ENCODE measurements at regions not wholly inside any gene's neighbourhood (a gene's known extent, or its start where the extent isn't known, plus 50 kb on each side); places are given as distances from the start of the nearest gene placed in this dataset.
"Not testable (repeated sequence)": the region's sequence is repeated elsewhere in the genome, so short reads cannot be mapped to it uniquely, and the experiment has no call there.

DNA sequence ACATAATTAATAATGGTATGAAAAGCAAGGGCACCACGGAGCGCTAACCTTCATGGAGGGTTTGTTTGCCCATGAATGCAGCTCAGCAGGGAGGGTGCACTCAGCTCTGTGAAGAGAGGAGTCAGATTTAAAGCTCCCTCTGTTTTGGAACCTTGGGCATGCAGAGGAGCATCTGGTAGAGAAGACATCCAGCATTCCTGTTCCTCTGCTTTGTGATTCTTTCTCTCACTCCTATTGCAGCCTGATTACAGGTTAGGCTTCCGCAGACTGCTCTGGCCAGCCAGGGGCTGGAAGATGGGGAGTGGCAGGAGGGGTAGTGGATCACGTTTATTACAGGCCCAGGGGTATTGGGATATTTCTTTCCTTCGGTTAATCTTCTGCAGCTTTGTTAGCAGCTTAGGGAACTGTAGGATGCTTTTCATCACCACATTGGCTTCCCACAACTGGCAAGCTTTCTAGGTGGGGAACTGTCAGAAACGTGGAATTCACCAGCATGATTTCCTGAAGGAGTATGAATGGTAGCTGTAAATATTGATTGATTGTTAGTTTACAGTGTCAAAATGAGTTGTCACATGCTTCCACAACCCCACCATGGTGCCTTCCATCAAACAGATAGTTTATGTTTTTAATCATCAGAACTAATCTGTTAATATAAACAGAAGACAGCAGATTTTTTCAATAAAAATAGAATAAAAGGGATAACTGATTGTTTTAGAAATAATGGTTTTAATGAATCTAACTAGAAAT lies 201.1 kb downstream of the VAPA start:
- FAIRE-seq (no peak), DNase-seq (ENCODE audit: low spot score) (no peak)

DNA sequence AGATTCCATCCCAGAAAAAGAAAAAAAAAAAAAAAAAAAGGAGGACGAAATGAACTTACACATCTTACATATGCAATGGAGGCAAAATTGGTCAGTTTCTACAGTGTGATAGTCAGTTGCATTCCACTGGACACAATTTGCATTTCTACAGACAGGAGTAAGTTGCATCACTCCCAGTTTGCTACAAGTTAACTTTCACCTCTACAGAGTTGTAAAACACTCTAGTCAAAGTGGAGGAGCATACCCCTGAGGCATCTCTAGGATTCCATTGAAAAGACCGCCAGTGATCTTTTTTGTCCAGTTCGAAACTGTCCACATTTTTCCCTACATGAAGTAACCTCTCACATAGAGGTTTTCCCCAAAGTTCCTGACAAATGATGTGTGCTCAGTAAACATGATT lies 202.8 kb downstream of the VAPA start:
- DNase-seq (ENCODE audit: low spot score) (no peak), FAIRE-seq (no peak)

DNA sequence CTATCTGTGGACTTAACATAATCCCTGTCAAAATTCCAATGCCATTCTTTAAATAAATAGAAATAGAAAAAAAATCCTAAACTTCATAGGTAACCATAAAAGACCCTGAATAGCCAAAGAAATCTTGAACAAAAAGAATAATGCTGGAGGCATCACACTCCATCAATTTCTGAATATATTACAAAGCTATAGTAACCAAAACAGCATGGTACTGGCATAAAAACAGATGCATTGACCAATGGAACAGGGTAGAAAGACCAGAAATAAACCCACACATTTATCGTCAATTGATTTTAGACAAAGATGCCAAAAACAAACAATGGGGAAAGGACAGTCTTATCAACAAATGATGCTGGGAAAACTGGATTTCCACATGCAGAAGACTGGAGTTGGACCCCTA lies 205.7 kb downstream of the VAPA start:
- FAIRE-seq (no peak), DNase-seq (ENCODE audit: low spot score) (no peak)

- FAIRE-seq (no peak), DNase-seq (ENCODE audit: low spot score) (no peak)
These were observed 206.2 kb downstream of the VAPA start for GRCh38 chr18:10119991-10120390.

GRCh38 chr18:10120622-10121021 lies 206.8 kb downstream of the VAPA start:
- FAIRE-seq: peak; percentile 17

DNA sequence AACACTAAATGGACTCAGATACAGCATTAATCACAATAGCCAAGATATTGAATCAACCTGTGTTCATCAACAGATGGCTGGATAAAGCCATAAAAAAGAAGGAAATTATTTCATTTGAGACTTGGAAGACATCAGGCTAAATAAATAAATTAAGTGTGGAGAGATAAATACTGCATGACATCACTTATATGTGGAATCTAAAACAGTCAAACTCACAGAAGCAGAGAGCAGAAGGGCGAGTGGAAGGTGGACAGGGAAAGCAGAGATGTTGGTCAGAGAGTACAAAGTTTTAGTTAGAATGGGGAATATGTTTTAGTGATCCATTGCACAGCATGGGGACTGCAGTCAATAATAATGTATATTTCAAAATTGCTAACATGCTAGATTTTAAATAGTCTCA lies 207.2 kb downstream of the VAPA start:
- DNase-seq (ENCODE audit: low spot score): no peak
- no peak for FAIRE-seq

More at GRCh38 chr18:10120622-10121021, 206.8 kb downstream of the VAPA start:
- no peak for DNase-seq (ENCODE audit: low spot score)

DNA sequence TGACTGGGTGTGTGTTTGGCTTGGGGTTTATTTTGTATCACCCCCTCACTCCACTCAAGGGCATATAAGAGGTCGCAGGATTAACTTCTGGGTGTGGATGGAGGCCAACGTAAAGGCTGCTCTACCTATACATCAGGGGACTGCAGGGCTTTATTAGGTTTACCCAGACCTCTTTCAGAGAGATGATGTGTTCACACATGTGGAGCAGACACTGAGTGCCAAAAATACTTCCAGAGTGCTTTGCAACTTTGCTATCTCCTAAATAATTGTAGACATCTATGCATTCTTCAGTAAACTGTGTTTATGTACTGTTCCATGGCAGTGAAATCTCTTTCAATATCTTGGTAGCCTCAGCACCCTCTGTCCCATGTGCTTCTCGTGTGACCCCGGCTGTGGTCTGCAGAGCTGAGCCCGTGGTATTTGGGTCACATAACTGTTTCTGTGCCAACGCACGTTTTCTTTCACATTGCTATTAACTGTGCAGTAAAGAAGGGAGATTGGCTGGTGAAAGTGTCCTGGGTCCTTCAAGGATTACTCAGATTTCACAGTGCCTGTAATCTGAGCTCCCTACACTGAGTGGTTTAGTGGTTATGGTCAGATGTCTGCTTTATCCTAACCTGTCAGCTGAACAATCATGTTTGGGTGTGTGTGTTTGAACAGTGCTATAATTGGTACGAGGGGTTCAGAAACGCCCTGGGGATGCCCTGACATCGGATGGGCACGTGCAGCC lies 208.1 kb downstream of the VAPA start:
- peak; percentile 79 for FAIRE-seq

DNA sequence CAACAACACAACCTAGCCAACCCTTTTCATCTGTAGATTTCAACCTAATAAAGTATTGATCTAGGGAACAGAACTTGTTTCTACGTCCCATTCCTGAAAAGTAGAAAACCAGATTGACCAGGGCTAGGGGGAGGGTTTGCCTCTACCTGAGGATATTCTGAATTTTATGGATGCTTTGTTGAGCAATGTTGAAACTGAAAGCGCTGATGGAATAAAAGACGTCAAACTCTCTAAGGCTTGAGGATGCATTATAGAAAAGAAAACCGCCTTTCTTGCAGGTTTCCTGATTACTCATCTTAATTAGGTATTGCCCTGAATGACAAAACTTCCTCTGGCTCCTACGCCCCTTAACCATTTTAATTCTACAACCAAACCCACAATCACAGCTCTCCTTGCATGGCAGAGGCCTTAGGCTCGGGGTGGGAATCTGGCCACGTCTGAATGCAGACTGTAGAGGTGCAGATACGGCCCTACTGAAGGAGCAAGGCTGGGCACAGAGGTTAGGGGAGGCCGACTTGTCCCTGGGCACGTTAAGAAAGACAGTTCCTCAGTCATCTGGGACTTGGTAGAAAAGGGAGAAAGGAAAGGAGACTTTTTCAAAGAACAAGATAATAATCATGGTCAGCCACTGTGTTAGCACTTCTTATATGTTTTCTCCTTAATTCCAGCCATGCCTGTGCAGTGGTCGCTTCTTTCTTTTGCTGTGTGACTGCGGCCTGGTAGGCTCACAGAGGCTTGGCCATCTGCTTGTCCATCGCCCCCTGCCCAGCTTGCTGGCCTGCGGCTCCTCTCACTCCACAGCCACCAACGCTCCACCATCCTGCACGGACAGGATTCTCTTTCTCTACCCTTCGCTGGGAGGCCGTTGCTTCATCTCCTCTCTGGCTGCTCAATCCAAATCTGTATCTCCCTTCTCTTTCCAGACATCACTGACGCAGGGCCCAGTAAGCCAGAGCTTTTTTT lies 209.5 kb downstream of the VAPA start:
- DNase-seq (ENCODE audit: low spot score): no peak
- peak; percentile 27 for FAIRE-seq

More for the DNA sequence above, 208.1 kb downstream of the VAPA start:
- peak; percentile 80 for DNase-seq (ENCODE audit: low spot score)

GRCh38 chr18:10124071-10124470 lies 210.3 kb downstream of the VAPA start:
- no peak for FAIRE-seq
- DNase-seq (ENCODE audit: low spot score): no peak

GRCh38 chr18:10124557-10124956 lies 210.7 kb downstream of the VAPA start:
- DNase-seq (ENCODE audit: low spot score) (no peak), FAIRE-seq (peak; percentile 20)

DNA sequence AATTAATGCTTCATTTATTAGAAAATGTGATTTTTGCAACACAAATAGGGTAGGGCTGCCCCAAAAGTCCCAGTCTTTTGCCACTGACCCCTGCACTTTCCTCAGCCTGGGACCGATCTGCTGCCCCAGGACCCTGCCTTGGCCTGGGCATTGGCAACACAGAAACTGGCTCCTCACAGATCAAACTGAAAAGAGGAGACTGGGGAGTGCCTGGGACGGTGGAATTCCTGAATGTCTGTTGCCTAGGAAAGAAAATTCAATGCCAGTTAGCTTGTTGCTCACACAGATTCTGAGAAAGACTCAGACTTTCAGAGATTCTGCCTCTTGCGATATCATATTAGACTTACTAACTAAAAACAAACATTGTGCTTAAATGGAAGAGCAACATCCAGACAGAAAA lies 211.2 kb downstream of the VAPA start:
- FAIRE-seq (no peak), DNase-seq (ENCODE audit: low spot score) (no peak)

- DNase-seq (ENCODE audit: low spot score): no peak
- no peak for FAIRE-seq
These were observed 213.9 kb downstream of the VAPA start for GRCh38 chr18:10127729-10128128.

DNA sequence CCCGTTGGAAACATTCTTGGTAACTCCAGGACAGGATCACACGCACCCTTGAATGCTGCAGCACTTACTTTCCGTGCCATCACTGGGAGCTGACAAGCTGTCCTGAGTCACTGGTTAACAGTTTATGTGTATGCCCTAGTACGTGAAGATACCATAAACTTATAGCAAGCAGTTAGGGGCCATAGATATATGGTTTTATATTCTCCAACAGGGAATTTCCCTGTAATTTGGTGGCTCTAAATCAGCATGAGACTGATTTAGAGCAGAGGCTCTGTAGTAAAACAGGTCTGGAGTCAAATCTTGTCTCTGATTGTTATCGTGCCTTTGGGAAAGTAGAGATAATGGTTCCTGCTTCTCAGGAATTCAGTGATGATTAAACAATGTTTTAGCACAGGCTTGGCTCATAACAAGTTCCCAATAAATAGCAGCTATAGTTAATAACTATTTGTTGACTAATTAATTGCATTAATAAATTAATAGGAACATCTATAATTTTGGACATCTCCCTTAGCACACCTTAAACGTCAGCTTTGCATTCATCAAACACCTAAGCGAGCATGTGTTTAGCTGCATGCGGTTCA lies 215.2 kb downstream of the VAPA start:
- DNase-seq (ENCODE audit: low spot score): no peak
- peak; percentile 17 for FAIRE-seq

DNA sequence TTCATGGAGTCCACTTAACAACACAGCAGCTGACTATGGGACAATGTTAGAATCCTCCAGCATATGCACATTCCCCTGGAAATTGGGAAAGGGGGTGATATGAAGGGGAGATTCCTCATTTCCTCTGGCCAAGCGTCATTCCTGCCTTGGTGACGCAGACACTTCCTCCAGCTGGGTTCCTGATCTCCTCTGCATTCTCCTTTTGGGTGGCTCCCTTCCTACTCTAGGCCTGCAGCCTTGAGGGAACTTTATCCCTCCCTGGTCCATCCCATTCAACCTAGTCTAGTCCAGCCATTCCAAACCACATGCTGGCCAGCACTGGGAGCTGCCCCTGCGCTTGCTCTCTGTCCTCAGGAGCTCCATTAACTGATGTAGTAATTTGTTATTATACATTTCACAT lies 216.8 kb downstream of the VAPA start:
- DNase-seq (ENCODE audit: low spot score) (no peak), FAIRE-seq (peak; percentile 32)

DNA sequence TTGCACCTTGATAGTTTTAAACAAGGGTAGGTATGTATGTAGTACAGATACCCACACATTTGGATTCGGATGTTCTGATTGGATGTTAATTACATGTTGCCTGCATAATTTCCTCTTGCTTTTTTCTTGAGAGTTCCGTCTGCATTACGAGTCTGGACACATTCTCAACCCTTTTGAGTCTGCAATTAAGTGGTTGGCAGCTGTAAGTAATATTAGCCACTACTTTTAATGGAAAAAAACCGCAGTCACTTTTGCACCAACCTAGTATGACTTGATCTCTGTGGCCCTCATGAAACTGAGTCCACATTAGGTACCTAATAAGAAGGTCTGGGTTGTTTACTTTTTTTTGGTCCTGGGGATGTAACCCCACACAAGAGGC lies 217.3 kb downstream of the VAPA start:
- no peak for FAIRE-seq
- no peak for DNase-seq (ENCODE audit: low spot score)

GRCh38 chr18:10131460-10132395 lies 217.9 kb downstream of the VAPA start:
- DNase-seq (ENCODE audit: low spot score) (peak; percentile 43), FAIRE-seq (peak; percentile 9)

DNA sequence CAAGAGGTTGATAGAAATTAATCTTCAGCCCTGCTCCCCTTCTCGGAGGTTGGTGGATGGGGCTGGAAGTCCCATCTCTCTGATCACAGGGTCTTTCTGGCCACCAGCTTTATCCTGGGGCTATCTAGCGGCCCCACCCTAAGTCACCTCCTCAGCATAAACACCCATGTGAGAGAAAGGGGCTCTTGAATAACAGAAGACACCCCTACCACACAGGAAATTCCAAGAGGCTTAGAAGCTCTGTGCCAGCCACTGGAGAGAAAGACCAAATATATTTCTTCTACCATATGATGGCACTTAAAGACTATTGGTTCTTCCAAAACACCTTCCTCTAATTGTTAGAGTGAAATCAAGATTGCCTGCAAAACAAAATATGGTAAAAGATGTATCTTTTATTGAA lies 219.7 kb downstream of the VAPA start:
- FAIRE-seq: no peak
- DNase-seq (ENCODE audit: low spot score): no peak

DNA sequence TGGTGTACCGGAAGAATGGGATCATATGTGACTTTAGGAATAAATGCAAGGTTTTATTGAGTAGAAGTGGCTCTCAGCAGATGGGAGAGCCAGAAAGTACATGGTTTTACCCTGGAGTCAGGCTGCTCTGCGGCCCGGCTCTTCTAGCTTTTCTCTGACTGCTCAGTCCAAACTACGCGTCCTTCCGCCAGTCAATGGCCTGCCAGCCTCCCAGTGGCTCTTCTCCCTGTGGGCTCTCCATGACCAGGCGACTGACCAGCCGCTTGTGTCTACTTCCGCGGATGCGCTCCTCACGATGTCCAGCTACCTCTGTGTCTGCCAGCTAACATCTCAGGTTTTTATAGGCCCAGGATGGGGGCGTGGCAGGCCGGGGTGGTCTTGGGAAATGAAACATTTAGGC lies 220.4 kb downstream of the VAPA start:
- DNase-seq (ENCODE audit: low spot score) (no peak), FAIRE-seq (no peak)

- DNase-seq (ENCODE audit: low spot score): not testable (repeated sequence)
- peak; percentile 95 for FAIRE-seq
These were observed 220.9 kb downstream of the VAPA start for GRCh38 chr18:10134749-10135148.

GRCh38 chr18:10135302-10135926 lies 221.6 kb downstream of the VAPA start:
- no peak for FAIRE-seq
- no peak for DNase-seq (ENCODE audit: low spot score)

All from urothelium cell line (cell line).